ENCODE measurements at regions not wholly inside any gene's neighbourhood (a gene's known extent, or its start where the extent isn't known, plus 50 kb on each side); places are given as distances from the start of the nearest gene placed in this dataset.

GRCh38 chr4:3655963-3656362, 110.2 kb upstream of the ADRA2C start:
- Histone ChIP-seq H3K36me3 (replicated peaks in 1 of 2; ENCODE audit: control insufficient read depth in 1 of 2, insufficient read depth in 2 of 2, low read length in 1 of 2) (no peaks in the 10 kb centered on the region), H3K9me3 (no peaks in the 10 kb centered on the region), H3K79me2 (ENCODE audit: insufficient read depth) (no peaks in the 10 kb centered on the region), H3K9ac (no peak overlapping the region), H3F3A (replicated peaks; ENCODE audit: insufficient read depth) (no peaks in the 10 kb centered on the region), H3K4me3 (ENCODE audit: low read depth in 2 of 2, low read length in 1 of 2) (no peak overlapping the region), H3K9me2 (no peaks in the 10 kb centered on the region), H3K4me1 (ENCODE audit: control insufficient read depth in 1 of 2, insufficient read depth in 2 of 2, low read depth in 1 of 2, low read length in 1 of 2) (peaks cover 0 to 27% of the 10 kb centered on the region in 2 experiments; a peak in 1 of 4 replicates), H3K4me2 (no peak overlapping the region), H4K20me1 (ENCODE audit: insufficient read depth) (no peaks in the 10 kb centered on the region), H3K27ac (ENCODE audit: low read depth in 2 of 2, low read length in 1 of 2) (no peak overlapping the region), H3K27me3 (ENCODE audit: insufficient read depth) (no peaks in the 10 kb centered on the region), H2AFZ (ENCODE audit: low read depth) (no peak overlapping the region)
- DNase-seq: no peak
- WGBS (ENCODE audit: low lambda C conversion rate): 60% methylated on average over 7 of the region's 8 CpGs
- ChIA-PET POLR2A (no interaction called here), CTCF (no interaction called here)
- TF ChIP-seq POLR2AphosphoS5 (IDR thresholded peaks at IDR 0.05; ENCODE audit: low read depth, low read length) (no peak), GABPA (IDR thresholded peaks at IDR 0.05; ENCODE audit: low read depth) (no peak), IRF3 (IDR thresholded peaks at IDR 0.05; ENCODE audit: low read depth, low read length) (no peak), RFX5 (IDR thresholded peaks at IDR 0.05; ENCODE audit: low read length) (no peak), EP300 (IDR thresholded peaks at IDR 0.05; ENCODE audit: borderline replicate concordance in 1 of 2, low read depth in 1 of 2, low read length in 1 of 2) (no peak), YY1 (IDR thresholded peaks at IDR 0.05; ENCODE audit: low read depth) (no peak), SMC3 (IDR thresholded peaks at IDR 0.05; ENCODE audit: low read depth, low read length) (no peak), FOSL2 (IDR thresholded peaks at IDR 0.05; ENCODE audit: borderline replicate concordance, low read depth) (no peak), SIN3A (IDR thresholded peaks at IDR 0.05; ENCODE audit: borderline replicate concordance, low read depth, low read length) (no peak), MAX (IDR thresholded peaks at IDR 0.05; ENCODE audit: low read depth) (no peak), JUND (IDR thresholded peaks at IDR 0.05) (no peak), ELF1 (IDR thresholded peaks at IDR 0.05) (no peak), CHD2 (IDR thresholded peaks at IDR 0.05; ENCODE audit: low read length, partially characterized antibody) (no peak), FOXJ3 (CRISPR knock-in tag; IDR thresholded peaks at IDR 0.05) (no peak), ZBTB33 (IDR thresholded peaks at IDR 0.05; ENCODE audit: borderline replicate concordance, low read depth) (no peak), FOXM1 (IDR thresholded peaks at IDR 0.05; ENCODE audit: low read depth) (no peak), TCF12 (IDR thresholded peaks at IDR 0.05) (no peak), RCOR1 (IDR thresholded peaks at IDR 0.05; ENCODE audit: low read length) (no peak), USF2 (IDR thresholded peaks at IDR 0.05; ENCODE audit: borderline replicate concordance, low read depth, low read length) (no peak)
